Posterior cingulate gyrus (tissue), 11 donors: ENCODE measurements at regions not wholly inside any gene's neighbourhood (a gene's known extent, or its start where the extent isn't known, plus 50 kb on each side); places are given as distances from the start of the nearest gene placed in this dataset.
A peak's percentile ranks its signal among the peaks of the same experiment; 100 is the strongest.

ENCODE experiments used
- DNase-seq, 10 donors: peaks; one replicate each; pipeline versions ENCODE4 v3.0.0 to v3.0.0-alpha.2; 2020 to 2021; ENCODE audit warnings: mixed read lengths in 3 of 10
- intact Hi-C: fragments of 100-400 bp; cut with DNase I; formaldehyde crosslinking; loops from one replicate; pipeline ENCODE4 v1.15.1; 2023

DNA sequence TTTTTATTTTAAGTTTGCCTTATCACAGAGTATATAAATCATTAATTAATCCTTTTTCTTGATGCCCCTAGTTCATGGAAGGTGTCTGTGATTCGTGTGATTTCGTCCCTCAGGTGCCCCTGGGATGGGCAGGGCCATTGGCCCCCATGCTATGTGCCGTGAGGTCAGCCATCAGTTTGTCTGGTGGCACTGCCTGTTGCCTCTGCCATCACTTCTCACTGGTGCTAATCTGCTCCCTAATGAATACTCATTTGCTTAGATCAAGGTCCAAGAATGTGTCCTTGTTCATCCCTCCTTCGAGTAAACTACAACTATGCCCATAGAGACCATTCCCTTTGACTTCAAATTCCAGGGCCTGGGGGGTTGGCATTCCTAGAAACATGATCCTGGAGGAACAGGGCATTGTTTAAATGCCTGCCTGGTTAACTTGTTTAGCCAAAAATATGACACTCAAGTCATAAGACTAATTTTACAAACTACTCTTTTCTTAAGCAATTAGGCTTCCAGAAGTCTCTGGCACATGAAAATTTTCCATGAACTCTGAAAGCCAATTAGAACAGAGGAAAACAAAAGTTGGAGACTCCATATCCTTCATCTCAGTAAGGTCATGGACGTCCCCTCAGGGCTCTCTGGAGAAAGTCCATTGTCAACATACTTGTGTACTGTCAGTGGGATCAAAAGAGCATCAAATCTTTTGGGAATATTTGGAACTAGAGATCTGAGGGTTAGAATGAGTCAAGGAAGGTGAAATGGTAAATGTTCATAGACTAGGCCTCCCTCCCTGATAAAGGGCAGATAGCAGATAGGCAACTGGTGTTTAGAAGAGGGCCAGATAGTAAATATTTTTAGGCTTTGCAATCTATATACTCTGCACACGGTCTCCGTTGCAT is 90.9 kb upstream of the PLXNC1 start:
- intact Hi-C loops, result no loop called here
- DNase-seq, result no peak

DNA sequence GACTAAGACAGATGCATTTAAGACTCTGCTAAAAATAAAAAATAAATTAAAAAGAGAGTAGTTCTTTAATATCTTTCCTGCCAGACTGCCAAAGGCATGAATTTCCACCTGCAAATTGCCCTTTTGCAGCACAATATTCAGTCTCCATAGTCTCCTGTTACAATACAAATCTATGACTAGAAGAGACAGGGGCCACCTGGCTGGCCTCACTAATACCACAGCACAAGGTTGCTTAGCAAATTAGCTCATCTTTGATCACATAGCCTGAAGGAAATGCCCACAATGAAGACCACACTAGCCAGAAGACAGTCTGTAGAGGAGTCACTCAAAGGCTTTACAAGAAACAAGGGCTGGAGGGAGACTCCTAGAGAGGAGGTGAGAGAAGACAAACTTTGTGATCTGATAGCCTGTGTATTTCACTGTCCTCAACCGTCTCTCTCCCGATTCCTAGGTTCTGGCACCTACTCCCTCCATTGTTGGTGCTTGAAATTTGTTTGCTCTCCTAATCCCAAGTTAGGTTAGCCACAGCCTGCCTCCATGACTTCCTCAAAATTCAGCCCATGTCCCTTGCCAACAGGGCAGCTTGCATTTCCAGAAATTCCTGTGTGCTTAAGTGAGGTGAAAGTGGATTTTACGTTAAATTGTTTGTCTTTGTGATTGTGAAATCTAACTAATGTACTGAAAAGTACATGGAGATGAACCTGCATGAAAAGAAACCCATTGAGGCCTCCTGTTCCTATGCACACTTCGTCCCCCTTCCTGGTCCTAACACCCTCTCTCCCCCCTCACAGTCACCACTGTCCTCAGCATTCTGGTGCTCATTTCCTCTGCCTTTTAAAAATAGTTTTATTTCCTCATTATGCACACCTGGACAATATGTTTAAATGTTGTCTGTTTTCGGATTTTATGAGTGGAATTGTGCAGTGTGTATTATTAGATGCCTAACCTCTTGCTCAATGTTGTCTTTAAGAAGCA is 88.7 kb upstream of the PLXNC1 start:
- intact Hi-C loops, result no loop called here

DNA sequence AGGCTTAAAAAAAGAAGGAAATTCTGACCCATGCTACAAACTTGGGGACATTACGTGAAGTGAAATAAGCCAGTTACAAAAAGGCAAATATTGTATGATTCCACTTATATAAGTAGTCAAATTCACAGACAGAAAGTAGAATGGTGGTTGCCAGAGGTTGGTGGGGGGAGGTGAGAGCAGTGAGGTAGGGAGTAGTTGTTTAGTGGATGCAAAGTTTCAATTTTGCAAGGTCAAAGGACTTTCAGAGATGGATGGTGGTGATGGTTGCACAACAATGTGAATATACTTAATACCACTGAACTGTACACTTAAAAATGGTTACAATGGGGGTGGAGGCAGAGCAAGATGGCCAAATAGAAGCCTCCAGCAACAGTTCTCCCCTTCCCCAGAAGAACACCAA is 86.2 kb upstream of the PLXNC1 start:
- intact Hi-C loops, result no loop called here

More for the DNA sequence above, 88.7 kb upstream of the PLXNC1 start:
- no peak for DNase-seq

DNA sequence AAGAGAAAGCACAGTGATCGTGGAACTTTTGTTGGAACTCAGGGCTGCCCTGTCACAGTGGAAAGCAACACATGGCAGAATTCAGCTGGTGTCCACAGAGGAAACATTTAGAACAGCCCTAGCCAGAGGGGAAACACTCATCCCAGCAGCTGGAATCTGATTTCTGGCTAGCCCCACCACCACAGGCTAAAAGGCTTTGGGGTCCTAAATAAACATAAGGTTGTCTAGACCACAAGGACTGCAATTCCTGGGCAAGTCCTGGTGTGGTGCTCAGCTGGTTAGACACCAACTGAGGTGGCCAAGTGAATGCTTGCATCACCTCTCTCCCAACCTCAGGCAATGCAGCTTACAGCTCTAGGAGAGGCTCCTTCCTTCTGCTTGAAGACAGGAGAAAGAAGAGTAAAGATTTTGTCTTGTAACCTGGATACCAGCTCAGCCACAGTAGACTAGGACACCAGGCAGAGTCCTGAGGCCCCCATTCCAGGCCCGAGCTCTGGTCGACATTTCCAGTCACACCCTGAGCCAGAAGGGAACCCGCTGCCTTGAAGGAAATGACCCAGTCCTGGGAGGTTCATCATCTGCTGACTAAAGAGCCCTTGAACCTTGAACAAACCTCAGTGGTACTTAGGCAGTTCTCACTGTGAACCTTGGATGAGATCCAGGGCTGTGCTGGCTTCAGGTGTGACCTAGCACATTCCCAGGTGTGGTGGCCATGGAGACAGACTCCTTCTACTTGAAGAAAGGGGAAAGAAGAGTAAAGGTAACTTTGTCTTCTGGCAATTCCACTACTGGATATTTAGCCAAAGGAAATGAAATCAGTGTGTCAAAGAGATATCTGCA is 85.4 kb upstream of the PLXNC1 start:
- intact Hi-C loops, result no loop called here
- DNase-seq, result no peak

More for the DNA sequence above, 86.2 kb upstream of the PLXNC1 start:
- DNase-seq, result no peak

DNA sequence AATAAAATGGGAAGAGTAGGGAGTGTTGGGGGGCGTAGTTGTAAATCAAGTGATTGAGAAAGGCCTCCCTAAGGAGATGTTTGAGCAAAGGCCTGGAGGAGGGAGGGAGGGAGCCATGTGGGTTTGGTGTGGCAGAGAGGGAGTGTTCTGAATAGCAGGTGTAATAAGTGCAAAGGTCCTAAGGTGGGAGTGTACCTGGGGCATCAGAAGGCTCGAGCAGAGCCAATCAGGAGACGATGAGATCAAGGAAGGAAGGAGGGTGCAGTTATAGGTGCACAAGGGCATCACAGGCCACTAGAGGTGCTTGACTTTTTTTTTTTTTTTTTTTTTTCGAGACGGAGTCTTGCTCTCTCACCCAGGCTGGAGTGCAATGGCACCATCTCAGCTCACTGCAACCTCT is 77.9 kb upstream of the PLXNC1 start:
- intact Hi-C loops, result no loop called here
- DNase-seq, result no peak

DNA sequence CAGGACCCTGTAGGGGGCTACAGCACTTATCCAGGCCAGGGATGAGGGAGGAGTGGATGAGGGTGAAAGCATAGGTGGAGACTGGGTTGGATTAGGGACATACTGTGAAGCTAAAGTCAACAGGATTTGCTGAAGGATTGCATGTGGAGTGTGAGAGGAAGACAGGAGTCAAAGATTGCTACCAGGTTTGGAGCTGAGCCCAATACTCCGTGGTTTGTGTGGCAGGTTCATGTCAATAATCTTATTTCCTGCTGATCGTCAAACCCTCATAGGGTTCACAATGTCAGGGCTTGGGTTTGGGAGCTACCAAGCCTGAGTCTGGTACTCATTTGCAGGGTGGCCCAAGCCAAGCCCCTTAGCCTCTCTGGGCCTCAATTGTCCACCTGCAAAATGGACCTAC is 77.1 kb upstream of the PLXNC1 start:
- intact Hi-C loops, result no loop called here
- peak in 1 of 10 donors; percentile 24 for DNase-seq

DNA sequence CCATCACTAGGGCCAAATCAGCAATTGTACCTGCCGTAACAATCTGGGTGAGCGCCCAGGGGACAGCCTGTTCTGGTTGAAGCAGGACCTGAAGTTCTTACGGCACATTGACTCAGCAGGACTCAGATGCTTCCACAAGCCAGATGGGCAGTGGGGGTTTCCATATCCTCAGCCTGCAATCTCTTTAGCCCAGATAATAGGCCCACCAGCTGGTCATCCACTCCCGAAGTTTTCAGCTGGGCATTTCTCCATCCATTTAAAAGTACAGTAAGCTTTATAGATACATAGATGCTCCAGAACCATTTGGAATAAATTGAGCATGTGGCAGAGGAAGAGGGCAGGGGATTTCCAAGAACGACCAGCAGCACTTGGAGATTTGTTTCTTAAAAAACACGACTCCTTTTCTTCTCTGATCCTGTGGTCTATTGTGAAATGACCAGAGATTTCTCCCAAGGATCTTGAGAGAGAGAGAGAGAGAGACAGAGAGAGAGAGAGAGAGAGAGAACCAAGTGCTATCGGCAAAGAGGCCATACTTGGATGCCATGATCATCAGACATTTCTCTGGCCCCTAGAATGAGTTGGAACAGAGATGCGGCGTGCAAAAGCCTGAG is 74.8 kb upstream of the PLXNC1 start:
- intact Hi-C loops, result no loop called here
- peak in 2 of 10 donors; percentile 11 to 59 for DNase-seq

DNA sequence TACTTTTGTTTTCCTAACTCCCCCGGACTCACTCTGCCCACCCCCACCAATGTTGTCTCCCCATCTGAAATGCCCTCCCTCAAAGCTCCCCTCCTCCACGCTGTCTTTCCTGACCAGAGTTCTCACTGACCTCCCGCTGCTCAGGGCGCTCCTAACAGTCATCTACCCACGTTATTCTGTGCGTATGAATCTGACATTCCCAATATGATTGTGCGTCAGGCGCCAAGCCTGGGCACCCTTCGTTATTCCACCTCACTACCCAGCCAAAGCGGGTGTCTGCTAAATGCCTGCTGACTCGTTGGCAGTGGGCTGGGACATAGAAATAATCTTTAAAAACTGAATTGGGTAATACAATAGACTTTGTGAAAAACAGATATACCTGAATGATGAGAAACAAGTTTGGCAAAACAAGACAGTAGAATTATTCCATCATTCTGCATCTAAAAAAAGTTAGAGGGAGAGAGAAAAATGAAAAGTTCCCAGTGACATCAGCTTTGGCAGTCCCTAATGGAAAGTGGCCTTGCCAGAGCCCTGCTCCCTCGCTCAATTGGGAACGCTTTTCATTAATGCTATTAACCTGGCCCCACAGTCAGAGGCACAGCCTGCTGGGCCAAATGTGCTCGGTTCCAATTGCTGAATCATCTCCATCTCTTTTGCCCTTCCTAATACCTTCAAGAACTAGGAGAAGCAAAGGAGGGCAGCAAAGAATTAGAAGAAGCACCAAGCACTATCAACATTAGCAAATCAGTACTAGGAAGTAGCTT is 74.0 kb upstream of the PLXNC1 start:
- peak in 1 of 10 donors; percentile 12 for DNase-seq
- intact Hi-C loops, result no loop called here

DNA sequence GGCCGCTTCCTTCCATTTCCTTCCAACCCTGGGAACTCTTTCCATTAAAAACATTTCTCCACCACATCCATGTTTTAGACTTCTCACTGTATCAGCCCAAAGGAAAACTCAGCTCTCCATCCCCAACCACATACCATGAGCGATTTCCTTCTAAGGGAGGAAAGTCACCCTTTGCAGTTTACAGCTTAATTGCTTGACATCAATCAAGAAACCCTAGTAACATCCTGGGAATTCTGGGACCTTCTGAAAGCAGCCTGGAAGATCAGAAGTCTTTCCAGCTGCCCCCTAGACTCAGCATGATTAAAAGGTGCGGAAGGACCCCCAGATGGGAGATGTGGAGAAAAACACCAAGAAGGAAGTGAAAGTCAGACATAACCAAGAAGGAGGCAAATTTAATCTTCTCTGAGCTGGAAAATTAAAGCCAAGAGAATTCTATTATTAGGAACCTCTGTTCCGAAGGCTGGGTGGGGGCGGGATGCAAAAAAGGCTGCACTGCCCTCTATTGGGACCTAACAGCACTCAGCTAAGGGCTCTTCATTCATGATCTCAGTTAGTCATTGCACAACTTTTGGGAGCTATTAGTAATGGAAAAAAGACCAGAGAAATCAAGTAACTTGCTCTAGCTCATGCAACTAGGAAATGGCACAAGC is 73.3 kb upstream of the PLXNC1 start:
- intact Hi-C loops, result no loop called here
- DNase-seq, result no peak

DNA sequence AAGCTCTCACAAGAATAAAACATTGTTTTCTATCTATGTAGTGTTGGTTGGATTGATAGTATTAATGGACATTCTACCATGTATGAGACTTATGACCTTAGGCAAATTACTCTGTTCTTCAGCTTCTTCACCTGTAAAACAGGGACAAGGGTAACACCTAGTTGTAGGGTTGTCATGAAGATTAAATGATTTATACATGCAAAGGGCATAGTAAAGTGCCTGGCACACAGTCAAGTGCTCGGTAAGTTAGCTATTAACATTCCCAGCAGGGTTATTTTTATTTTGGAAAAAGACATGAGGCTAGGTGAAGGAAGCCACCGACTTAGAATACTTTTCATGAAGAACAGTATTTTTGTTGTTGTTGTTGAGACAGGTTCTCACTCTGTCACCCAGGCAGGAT is 71.2 kb upstream of the PLXNC1 start:
- intact Hi-C loops, result no loop called here
- no peak for DNase-seq

DNA sequence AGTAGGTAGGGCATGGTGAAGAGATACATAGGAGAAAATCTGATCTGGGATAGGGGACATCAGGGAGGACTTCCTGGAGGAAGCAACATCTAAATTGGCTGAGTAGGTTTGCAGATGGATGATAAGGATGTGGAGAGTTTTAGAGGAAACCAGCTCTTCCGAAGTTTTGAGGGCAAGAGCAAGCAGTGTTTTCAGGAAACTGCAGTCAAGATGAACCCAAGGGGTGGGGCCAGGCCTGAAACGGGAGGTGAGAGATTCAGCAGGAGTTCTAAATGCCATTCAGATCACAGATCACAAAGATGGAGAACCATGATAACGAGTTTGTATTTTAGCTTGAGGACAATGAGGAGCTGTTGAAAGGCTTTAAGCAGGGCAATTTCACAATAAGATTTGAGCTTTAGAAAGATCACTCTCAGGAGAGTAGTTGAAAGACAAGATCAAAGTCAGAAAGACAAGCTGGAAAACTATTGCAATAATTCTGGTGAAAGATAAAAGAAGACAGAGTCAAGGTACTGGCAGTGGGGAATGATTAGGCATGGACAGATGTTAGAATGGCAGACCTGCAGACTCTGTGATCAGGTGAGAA is 70.1 kb upstream of the PLXNC1 start:
- intact Hi-C loops, result no loop called here
- no peak for DNase-seq

DNA sequence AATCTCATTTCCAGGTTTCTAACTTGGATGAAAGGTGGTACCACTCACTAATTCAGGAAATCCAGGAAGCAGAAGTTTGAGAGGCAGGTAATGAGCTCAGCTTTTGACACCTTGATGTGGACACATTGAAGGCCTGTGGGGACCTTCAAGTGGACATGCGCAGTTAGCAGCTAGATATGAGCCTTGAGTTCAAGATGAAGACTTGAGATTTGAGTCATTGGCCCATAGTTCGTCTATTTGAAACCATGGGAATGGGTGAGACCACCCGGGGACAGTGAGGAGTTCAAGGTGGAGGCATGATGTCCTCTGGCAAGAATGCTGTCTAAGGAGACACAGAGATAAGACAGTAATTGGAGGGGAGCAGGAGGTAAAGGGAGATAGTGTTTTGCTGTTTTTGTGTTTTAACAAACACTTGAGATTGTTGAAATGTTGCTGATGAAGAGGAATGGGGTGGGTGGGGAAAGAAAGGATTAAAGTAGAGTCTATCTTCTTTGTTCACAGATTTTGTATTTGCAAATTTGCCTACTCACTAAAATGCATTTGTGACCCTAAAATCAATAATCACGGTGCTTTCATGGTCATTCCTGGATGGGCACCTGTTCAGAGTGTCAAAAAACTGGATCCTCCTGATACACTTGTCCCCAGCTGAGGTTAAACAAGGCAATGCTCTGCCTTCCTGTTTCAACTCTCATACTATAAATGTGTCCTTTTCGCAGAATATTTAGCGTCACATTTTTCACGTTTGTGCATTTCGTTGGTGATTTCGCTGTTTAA is 69.5 kb upstream of the PLXNC1 start:
- intact Hi-C loops, result no loop called here
- DNase-seq, result no peak

DNA sequence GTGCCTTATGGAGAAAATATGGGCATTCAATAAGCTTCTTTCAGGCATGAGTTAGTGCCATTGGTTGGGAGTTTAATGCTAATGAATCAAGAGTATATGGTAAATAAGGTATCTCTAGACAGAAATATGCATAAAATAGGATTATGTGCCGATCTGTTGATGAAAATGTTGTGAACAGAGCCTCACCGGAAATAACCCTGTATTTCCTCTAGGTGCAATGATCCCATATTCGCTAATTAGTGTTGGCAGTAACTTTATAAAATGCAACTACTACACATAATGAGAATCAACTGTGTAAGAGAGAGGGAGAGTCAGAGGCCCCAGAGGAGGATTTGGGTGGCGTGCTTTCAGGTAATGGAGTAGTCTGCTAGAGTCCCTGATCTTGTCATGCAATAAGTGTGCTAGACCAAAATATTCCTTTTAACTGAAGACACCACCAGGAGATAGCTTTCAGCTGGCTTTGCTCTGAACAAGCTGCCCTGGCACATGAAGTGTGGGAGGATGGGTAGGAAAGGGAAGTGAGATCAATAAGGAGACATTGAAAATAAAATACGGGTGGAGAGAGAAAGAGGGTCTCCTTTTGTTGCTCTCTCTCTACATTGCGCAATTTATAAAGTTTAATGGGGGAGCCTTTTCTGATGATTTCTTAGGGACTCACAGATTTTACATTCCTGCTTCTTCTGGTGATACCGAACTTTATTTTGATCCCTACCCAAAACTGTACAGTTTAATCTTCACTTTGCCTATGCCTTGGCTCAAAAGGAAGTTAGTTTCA is 68.6 kb upstream of the PLXNC1 start:
- intact Hi-C loops, result no loop called here
- no peak for DNase-seq

DNA sequence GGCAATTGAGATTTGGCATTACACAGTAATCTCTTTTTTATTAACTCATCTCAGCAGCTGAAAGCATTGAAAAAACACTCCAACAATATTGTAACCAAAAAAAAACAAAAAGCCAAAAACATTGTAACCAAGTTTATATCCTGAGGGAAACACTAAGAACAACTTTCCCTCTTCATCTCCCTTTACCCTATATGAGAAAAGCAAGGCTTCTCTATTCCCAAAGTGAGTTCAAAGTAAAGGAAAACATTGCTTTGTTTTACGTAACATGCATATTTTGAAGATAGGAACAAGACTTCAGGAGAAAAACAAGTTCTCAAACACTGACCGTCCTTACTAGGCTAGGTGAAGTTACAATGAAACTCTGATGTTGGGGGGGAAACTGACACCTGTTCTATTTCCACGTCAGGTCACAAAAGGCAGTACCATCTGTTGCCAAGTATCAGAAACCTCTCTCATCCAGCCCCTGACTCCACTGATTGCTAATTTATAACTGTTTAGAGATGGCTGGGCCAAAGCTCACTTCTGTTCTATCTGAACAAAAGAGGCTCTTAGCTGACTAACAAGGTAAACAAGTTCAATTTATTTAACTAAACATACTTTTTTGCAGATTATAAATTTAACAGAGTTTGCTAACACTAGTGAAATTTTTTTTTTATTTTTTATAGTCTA is 67.9 kb upstream of the PLXNC1 start:
- intact Hi-C loops, result no loop called here
- no peak for DNase-seq

DNA sequence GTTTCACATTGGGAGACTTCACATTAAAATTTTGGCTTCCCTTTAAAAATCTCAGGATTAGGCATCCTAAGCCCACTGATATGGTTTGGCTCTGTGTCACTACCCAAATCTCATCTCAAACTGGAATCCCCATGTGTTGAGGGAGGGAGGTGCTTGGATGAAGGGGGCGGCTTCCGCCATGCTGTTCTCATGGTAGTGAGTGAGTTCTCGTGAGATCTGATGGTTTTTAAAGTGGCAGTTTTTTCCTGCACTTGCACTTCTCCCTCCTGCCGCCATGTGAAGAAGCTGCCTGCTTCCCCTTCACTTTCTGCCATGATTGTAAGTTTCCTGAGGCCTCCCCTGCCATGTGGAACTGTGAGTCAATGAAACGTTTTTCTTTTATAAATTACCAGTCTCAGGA is 65.7 kb upstream of the PLXNC1 start:
- DNase-seq, result no peak
- intact Hi-C loops, result no loop called here

DNA sequence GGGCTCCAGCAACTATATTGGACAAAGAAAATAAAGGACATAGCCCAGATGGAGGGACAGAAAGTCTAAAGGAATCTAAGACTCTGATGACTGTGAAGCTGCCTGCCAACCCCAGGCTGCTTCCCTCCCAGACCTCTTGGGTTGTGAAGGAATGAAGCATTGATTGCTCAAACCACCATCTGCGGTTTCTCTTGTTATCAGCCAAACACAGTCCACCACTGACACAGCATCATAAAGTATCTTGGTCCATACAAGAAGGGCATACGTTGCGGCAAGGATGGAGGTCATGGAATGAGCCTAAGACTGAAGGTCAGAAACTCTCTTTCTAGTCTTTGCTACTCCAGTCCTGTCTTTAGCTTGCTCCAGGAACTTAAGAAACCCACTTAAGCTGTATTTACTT is 58.5 kb upstream of the PLXNC1 start:
- intact Hi-C loops, result no loop called here
- no peak for DNase-seq
